DND-41 (cell line): ENCODE measurements at regions not wholly inside any gene's neighbourhood (a gene's known extent, or its start where the extent isn't known, plus 50 kb on each side); places are given as distances from the start of the nearest gene placed in this dataset.

Experiments
- ATAC-seq: fragments of 200-7000 bp; cut with Tn5 transposase; 3 replicates; pipeline ENCODE4 v1.9.1; 2021; ENCODE audit warnings: low read depth; ENCODE audit not compliant: insufficient read depth
- DNase-seq: peaks from one replicate; pipeline ENCODE4 v3.0.0-alpha.2; 2020
- H2AFZ ChIP-seq: 2 replicates; pipeline ENCODE4 v1.6.0; 2012; ENCODE audit warnings: low read depth, low read length
- H3K27ac ChIP-seq: 2 replicates; pipeline ENCODE4 v1.5.1; 2012; ENCODE audit warnings: low read length, inconsistent platforms
- H3K27me3 ChIP-seq: fragments of 200-600 bp; sonication (generic); 2 replicates; pipeline ENCODE4 v1.6.0; 2012; ENCODE audit warnings: low read length, mild to moderate bottlenecking, inconsistent platforms; ENCODE audit not compliant: insufficient read depth, poor library complexity
- H3K36me3 ChIP-seq: 2 replicates; pipeline ENCODE4 v1.5.1; 2012; ENCODE audit warnings: low read length, inconsistent platforms; ENCODE audit not compliant: insufficient read depth
- H3K4me1 ChIP-seq: 2 replicates; pipeline ENCODE4 v1.5.1; 2012; ENCODE audit warnings: mild to moderate bottlenecking, low read length; ENCODE audit not compliant: insufficient read depth
- H3K4me2 ChIP-seq: 2 replicates; pipeline ENCODE4 v1.6.0; 2012; ENCODE audit warnings: mild to moderate bottlenecking, moderate library complexity, low read length, inconsistent platforms; ENCODE audit not compliant: insufficient read depth
- H3K4me3 ChIP-seq, 2 experiments: fragments of 200-600 bp in 1 of 2; shearing (Covaris generic) in 1 of 2; 2 replicates each; pipeline ENCODE4 v1.5.1; 2012 to 2016; ENCODE audit warnings: inconsistent platforms in 2 of 2, low read length in 2 of 2, mild to moderate bottlenecking in 2 of 2, low read depth in 1 of 2, moderate library complexity in 1 of 2
- H3K79me2 ChIP-seq: 2 replicates; pipeline ENCODE4 v1.6.0; 2012; ENCODE audit warnings: low read length, inconsistent platforms; ENCODE audit not compliant: insufficient read depth
- H3K9ac ChIP-seq: 2 replicates; pipeline ENCODE4 v1.6.0; 2012; ENCODE audit warnings: low read depth, mild to moderate bottlenecking, inconsistent platforms, low read length, moderate library complexity
- H3K9me3 ChIP-seq: 2 replicates; pipeline ENCODE4 v1.5.1; 2012; ENCODE audit warnings: low read length, moderate library complexity, mild to moderate bottlenecking, inconsistent platforms; ENCODE audit not compliant: insufficient read depth, severe bottlenecking
- H4K20me1 ChIP-seq: 2 replicates; pipeline ENCODE4 v1.6.0; 2012; ENCODE audit warnings: low read length; ENCODE audit not compliant: insufficient read depth
- EZH2 ChIP-seq: IDR thresholded peaks from 3 replicates; pipeline ENCODE4 v1.6.1; 2012; ENCODE audit warnings: borderline replicate concordance, low read depth, mild to moderate bottlenecking, moderate library complexity, low read length, inconsistent platforms; ENCODE audit not compliant: severe bottlenecking
- TF ChIP-seq, protein P1 (sequence below): IDR thresholded peaks from 2 replicates; pipeline ENCODE4 v1.5.1; 2012; ENCODE audit warnings: borderline replicate concordance, low read length, moderate library complexity, mild to moderate bottlenecking; ENCODE audit not compliant: poor library complexity, severe bottlenecking; ENCODE audit errors: extremely low read depth

DNA sequence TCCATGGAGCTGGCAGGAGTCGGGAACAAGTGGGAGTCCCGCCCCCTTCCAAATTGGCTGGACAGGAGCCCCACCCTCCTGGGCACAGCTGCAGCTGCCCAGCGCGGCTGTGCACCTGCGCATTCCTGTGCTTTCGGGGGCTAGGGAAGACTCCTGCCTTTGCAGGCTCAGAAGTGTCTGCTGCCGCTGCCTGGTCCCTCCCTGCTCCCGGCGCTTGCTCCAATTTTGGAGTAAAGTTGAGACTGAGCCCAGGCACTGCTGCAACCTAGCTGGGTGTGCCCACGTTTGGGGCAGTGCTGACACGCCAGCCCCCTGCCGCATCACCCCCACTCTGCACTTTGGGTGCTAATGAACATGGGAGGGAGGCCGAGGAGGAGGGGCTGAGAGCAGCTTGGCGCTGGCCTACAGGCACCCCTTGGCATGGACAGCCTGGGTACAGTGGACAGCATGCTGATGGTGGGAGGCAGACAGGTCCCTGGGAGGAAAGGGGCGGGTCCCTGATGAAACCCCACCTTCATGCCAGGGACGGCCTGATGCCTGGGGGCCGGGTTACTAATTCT, 399.2 kb upstream of the CNTN4 start:
- DNase-seq, result no peak
- no peaks in the 10 kb centered on the region for H3K36me3 ChIP-seq
- no peak overlapping the region for H3K4me3 ChIP-seq
- H3K27me3 ChIP-seq, result no peaks in the 10 kb centered on the region
- H3K27ac ChIP-seq, result no peak overlapping the region
- no peaks in the 10 kb centered on the region for H4K20me1 ChIP-seq
- no peak overlapping the region for H3K9ac ChIP-seq
- H3K4me2 ChIP-seq, result no peak overlapping the region
- no peak for TF ChIP-seq EZH2
- TF ChIP-seq, protein P1, sequence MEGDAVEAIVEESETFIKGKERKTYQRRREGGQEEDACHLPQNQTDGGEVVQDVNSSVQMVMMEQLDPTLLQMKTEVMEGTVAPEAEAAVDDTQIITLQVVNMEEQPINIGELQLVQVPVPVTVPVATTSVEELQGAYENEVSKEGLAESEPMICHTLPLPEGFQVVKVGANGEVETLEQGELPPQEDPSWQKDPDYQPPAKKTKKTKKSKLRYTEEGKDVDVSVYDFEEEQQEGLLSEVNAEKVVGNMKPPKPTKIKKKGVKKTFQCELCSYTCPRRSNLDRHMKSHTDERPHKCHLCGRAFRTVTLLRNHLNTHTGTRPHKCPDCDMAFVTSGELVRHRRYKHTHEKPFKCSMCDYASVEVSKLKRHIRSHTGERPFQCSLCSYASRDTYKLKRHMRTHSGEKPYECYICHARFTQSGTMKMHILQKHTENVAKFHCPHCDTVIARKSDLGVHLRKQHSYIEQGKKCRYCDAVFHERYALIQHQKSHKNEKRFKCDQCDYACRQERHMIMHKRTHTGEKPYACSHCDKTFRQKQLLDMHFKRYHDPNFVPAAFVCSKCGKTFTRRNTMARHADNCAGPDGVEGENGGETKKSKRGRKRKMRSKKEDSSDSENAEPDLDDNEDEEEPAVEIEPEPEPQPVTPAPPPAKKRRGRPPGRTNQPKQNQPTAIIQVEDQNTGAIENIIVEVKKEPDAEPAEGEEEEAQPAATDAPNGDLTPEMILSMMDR, result no peak
- peaks cover 3% of the 10 kb centered on the region for H3K9me3 ChIP-seq
- no peak for ATAC-seq
- H3K79me2 ChIP-seq, result no peaks in the 10 kb centered on the region
- H3K4me1 ChIP-seq, result no peaks in the 10 kb centered on the region
- no peak overlapping the region for H2AFZ ChIP-seq

DNA sequence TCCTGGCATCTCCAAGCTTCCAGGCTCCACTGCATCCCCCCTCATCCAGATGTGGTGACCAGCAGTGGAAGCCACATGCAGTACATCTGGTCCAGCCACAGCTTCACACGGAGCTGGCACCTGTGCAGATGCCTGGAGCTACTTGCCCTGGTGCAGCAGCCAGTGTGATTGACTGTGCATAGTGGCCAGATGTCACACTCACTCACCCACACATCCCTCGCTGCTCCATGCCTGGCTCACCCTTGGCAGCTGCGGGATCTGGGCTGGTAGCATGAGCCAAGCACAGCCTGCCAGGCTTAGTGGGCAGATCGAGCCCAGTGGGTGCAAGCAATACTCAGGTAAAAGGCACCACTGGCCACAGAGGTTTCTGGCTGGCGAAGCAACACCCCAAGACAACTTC, 398.0 kb upstream of the CNTN4 start:
- Histone ChIP-seq H3K9me3 (peaks cover 3% of the 10 kb centered on the region), H4K20me1 (no peaks in the 10 kb centered on the region), H2AFZ (no peak overlapping the region), H3K27ac (no peak overlapping the region), H3K27me3 (no peaks in the 10 kb centered on the region), H3K4me2 (no peak overlapping the region), H3K9ac (no peak overlapping the region), H3K4me3 (no peak overlapping the region), H3K79me2 (no peaks in the 10 kb centered on the region), H3K4me1 (no peaks in the 10 kb centered on the region), H3K36me3 (no peaks in the 10 kb centered on the region)
- TF ChIP-seq EZH2, result no peak
- TF ChIP-seq, protein P1, result no peak
- no peak for DNase-seq
- no peak for ATAC-seq

DNA sequence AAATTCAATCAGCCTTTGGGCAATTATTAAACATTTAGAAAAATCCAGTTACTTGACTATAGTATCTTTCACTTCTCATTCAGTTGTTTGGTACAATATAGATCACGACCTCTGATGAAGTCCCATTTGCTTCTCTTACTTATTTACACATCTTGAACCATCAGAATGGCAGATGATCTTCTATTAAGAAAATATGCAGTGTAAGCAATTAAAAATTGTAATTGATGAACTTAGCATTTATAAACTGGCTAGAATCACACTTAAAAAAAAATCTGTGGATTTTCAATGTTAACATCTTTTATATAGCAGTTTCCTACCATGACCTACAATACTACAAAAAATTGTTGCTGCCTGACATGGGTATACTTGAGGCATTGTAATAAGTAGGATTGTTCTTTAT, 395.5 kb upstream of the CNTN4 start:
- H3K4me3 ChIP-seq, result no peak overlapping the region
- DNase-seq (no peak), ATAC-seq (no peak)
- no peaks in the 10 kb centered on the region for H3K36me3 ChIP-seq
- no peaks in the 10 kb centered on the region for H3K4me1 ChIP-seq
- no peaks in the 10 kb centered on the region for H3K27me3 ChIP-seq
- H4K20me1 ChIP-seq, result no peaks in the 10 kb centered on the region
- no peak overlapping the region for H3K4me2 ChIP-seq
- TF ChIP-seq, protein P1, result no peak
- TF ChIP-seq EZH2, result no peak
- peaks cover 3% of the 10 kb centered on the region for H3K9me3 ChIP-seq
- no peak overlapping the region for H2AFZ ChIP-seq
- no peak overlapping the region for H3K27ac ChIP-seq
- H3K9ac ChIP-seq, result no peak overlapping the region
- no peaks in the 10 kb centered on the region for H3K79me2 ChIP-seq

DNA sequence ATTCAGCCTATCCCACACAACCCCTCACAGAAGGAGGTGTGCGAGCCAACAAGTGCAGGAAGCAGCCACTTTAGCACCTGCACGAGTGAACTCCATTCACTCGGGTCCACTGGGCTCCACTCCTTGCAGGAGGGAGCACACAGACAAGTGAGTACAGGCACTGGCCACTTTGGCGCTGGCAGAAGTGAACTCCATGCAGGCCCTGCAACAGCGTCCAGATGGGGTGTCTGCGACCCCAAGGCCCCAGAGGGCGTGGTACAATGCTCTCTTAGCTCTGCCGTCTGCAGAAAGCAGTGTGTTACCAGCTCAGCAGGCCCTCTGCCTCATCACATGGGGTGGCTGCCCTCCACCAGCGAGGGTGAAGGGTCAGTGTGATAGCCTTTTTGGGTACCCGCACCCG, 388.0 kb upstream of the CNTN4 start:
- H3K4me1 ChIP-seq, result no peaks in the 10 kb centered on the region
- no peak overlapping the region for H3K4me2 ChIP-seq
- H3K79me2 ChIP-seq, result no peaks in the 10 kb centered on the region
- H3K36me3 ChIP-seq, result no peaks in the 10 kb centered on the region
- no peak for ATAC-seq
- H3K27ac ChIP-seq, result no peak overlapping the region
- DNase-seq, result no peak
- no peak overlapping the region for H3K4me3 ChIP-seq
- no peak overlapping the region for H2AFZ ChIP-seq
- TF ChIP-seq, protein P1, result no peak
- TF ChIP-seq EZH2, result no peak
- H3K9ac ChIP-seq, result no peak overlapping the region
- H3K27me3 ChIP-seq, result no peaks in the 10 kb centered on the region
- no peaks in the 10 kb centered on the region for H4K20me1 ChIP-seq
- H3K9me3 ChIP-seq, result no peaks in the 10 kb centered on the region
